ENCODE measurements at regions not wholly inside any gene's neighbourhood (a gene's known extent, or its start where the extent isn't known, plus 50 kb on each side); places are given as distances from the start of the nearest gene placed in this dataset.

DNA sequence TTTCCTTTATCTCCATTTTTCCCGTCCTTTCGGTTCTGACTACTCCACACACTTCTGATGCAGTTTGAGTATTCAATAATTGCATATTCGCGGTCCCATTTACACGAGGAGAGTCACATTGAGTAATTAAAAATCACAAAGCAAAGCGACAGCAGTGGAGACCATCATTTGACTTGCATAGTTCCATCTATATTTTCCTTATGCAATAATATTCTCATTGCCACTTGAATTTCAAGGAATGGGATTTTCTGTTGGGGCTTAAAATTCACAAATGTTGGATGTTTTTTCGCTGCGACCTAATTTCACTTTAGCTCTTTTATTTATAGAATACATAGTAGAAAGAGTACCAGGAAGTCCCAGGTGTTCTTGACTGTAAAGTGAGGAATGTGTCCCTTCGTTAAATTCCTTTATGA is 186.8 kb downstream of the ZEB2 start:
- DNase-seq (ENCODE audit: low read depth), result no peak

DNA sequence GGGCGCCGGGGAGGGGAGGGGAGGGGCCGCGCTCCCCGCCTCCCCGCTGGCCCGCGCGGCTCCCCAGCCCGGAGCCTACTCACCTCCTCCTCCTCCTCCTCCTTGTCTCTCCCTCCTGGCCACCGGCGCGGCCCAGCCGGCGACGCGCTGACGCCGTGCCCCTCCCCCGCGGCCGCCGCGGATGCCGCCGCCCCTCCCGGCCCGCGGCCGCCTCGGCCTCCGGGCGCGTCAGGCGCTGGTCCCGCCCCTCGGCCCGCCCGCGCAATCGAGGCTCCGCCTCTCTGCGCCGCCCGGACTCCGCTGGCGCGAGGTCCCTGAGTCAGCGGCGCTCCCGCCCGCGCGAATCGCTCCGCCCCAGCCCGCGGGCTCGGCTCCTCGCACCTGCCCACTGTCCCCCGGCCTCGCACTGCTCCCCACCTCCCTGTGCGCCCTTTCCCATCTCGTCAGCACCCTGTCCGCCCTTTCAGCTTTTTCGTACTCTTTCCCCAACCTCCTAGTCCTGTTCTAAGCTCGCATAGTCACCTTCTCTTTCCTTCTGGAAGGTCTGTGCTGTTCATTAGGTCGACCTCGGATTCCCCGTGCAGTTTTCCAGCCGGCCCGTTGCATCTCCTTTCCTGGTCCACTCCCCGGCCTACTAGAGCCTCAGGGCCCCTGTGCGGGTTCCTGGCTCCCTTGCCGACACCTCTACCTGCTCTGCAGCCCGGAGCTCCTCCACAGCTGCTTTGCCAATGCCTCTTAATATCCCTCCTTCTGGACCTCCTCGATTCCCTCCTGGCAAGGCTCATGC is 187.4 kb downstream of the ZEB2 start:
- peak; percentile 89 for DNase-seq (ENCODE audit: low read depth)

DNA sequence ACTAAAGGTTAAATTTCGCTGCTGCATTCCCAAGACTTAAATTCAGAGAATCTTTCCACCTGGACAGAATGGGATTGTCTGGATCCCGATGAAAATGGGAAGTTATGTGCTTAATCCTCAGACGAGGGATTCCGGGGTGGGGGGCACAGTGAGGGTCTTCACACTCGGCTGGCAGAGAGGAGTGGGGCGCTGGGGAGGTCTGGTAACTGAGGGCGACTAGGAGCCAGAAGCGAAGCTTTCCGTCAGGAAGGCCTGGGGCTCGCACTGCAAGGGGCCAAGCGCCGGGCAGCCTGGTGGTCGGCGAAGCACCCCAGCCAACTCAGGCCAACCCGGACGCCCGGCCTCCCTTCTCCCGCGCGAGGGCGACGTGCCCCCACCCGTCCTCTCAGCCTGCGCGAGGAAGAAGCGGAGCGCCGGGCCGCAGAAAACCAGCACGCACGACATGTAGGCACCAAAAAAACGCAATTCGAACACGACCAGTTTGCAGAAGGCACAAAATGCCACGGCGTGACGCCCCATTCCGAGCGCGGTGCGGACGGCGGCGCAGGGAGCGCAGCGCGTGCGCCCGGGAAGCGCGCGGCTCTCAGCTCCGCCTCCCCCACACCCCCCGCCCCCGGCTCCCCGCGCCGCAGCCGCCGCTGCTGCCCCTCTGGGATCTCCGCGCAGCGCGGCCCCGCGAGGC is 188.1 kb downstream of the ZEB2 start:
- peak; percentile 79 for DNase-seq (ENCODE audit: low read depth)

DNA sequence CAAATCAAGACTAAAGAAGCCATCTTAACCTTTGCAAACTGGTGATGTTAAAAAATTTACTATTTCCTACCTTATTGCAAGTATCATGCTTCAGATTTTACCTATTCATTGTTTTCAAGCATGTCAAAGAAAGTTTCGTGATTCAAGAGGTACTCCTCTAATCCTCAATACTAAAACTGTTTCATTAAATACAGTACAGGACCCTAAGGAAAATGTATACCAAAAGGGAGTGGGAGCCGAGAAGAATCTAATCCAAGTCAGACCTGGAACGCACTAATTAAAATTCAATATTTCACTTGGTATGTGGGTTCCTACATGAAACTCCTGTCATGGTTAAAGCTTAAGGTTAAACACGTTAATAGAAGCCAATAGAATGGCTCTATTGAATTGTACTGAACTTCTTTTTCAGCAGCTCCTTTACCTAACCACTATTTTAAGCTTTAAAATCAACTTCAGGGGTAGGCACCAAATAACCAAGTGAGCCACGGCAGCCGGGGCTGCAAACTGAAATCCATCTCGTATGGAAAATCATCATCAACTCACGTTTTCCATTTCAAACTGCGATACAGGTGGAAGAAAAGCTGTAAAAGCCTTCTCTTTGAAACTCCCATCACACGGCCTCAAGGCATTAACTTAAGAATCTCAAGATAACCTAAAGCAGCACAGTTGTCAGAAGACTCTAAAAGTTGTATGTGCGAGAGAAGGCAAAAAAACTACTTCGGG is 188.8 kb downstream of the ZEB2 start:
- DNase-seq (ENCODE audit: low read depth), result no peak

DNA sequence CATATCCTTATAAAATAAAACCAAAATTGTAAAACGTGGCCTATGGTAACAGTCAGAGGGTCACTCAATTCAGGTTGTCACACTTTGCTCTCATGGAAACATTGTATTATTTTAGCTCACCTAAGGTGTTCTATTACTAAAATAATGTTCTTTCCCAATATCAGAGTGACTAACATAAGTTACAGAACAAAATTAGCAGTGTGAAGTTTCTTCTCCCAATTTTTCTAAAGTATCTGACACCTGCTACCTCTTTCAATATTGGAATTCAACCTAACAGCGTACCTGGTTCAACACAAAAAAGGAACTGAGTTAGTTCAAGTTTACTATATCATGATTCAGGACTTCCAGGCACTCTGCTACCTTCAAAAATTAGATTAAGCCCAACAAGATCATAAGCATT is 190.4 kb downstream of the ZEB2 start:
- no peak for DNase-seq (ENCODE audit: low read depth)

DNA sequence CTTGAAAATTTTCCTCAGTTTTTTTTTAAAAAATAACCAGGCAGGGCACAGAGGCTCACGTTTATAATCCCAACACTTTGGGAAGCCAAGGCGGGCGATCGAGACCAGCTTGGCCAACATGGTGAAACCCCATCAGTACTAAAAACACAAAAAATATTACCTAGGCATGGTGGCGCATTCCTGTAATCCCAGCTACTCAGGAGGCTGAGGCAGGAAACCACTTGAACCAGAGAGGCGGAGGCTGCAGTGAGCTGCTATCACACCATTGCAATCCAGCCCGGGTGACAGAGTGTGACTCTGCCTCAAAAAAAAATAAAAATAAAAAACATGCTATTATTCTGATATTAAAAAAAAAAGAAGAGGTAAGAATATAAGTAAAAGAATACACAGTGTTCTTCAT is 191.0 kb downstream of the ZEB2 start:
- no peak for DNase-seq (ENCODE audit: low read depth)

DNA sequence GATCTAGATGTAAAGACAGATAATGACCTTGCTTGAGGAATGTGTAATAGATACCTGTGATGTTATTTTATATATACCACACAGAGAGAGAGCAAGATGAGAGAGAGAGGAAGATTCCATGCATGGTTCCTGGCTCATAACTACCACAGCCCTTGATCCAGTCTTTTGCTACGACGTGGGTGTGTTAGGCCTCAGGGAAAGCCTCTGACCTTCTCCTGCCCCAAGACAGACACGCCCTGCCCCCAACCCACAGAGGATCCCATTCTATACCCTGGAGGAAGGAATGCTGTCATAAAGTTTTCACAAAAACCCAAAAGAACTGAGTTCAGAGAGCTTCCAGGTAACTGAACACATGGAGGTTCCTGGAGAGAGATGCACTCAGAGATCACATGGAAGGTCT is 193.1 kb downstream of the ZEB2 start:
- DNase-seq (ENCODE audit: low read depth), result no peak

DNA sequence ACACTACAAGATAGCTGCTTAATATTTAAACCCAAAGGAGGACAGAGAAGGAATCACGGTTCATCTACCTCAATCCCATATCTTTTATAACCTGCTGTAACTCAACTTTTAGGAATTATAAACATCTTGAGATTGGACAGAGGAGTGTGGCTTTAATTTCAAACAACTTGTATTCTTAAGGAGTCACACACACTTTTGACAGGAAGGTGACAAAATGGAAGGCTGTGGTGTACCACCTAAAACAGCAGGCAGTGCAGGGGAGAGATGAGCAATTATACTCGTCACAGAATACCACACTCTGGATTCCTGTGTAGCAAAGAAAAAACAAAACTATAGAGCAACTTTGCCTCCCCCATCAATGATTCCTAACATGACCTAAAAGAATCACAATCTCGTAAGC is 194.8 kb downstream of the ZEB2 start:
- peak; percentile 7 for DNase-seq (ENCODE audit: low read depth)

DNA sequence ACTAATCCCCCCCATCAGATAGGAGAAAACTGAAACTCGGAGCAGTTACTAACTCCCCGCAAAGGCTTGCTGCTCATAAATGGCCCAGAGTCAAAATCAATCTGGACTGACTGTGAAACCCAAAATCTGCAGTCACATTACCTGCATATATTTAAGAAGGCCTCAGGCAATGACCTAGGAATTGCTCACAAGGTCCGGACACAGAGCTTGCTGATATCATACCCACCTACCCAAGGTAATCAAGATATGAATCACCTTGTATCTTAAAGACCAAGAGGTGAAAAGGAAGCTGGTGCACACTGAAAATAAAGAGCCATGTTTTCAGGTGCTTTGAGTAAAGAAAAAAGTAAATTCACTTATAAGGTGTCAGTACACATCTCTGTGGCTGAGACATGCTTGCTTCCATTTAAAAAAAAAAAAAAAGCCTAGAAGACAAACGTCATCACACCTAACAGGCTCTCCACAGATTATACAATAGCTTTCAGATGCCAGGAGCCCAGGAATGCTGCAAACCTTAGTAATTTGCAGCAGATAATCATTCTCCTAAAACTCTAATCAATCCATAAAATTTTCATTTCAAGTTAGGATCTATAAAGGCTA is 195.4 kb downstream of the ZEB2 start:
- DNase-seq (ENCODE audit: low read depth), result no peak

DNA sequence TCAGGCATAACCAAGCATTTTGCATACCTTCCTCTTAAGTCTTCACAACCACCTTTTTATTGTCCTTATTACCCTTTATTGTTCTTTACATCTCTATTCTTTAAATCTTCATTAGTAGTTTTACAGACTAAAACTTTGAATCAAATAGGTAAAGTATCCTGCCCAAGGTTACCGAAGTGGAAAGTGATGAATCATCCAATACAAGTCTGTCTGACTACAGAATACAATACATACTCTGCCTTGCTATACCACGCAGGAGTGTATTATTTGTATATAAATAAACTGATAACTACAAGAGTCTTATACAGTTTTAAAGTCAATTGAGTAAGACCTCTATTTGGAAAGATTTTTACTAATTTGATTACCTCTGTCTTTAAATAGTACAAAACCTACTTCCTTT is 196.0 kb downstream of the ZEB2 start:
- no peak for DNase-seq (ENCODE audit: low read depth)

DNA sequence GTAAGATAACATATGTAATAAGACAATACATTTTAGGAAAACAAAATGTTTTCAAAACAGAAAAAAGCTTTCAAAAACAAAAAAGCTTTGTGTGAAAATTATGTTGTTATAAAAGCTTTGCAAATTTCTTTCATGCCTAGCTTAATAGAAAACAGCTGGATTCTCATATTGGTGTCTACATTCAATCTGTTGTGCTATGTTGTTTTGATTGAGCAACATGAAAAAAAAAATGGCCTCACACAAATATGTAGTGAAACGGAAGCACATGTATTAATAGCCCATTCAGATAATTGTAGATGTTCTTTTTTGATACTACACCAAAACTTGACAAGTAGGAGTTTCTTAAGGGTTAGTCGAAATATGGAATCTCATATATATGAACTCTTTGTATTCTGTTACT is 197.5 kb downstream of the ZEB2 start:
- DNase-seq (ENCODE audit: low read depth), result peak; percentile 6

DNA sequence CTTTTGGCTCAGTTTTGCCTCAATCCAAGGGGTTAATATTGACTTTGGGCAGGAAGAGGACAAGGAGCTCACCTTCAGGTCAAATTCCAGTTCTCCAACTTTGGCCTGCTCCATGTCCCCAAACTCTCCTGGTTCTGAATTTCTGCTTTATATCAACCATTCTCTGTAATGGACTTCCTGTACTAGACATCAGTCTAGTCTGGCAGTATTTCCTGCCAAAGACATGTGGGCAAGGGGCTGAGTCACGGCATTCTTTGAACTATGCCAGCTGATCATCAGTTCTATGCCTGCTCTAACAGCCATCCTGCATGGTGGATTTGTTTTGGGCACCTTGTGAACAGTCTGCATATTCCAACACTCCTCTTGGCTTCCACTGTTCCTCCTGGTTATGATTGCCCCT is 199.4 kb downstream of the ZEB2 start:
- DNase-seq (ENCODE audit: low read depth), result peak; percentile 77

DNA sequence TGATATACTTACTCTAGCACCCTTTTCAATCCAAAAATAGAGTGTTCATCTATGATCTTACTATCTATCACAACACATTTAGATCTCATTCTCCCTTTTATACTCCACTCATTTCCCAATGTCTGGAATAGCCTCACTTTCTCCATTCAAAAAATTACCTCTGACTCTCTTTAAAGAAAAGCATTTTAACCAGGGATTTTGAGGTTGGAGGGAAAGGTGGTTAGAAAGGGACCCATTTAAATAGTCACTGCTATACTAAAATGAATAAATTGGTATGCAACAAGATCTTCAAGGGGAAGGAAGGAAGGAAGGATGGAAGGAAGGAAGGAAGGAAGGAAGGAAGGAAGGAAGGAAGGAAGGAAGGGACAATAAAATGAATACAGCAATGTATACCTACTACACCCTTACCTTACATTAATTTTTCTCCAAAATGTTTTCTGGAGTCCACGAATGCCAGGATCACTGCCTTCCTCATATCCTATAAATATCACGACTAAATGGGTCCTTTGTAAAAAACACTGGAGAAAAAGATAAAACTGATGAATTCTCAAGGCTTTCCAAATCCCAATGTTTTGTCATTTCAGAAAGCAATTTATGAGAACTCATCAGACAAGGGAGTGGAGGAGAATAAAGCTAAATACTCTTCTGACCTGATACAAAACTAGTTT is 202.7 kb downstream of the ZEB2 start:
- no peak for DNase-seq (ENCODE audit: low read depth)

DNA sequence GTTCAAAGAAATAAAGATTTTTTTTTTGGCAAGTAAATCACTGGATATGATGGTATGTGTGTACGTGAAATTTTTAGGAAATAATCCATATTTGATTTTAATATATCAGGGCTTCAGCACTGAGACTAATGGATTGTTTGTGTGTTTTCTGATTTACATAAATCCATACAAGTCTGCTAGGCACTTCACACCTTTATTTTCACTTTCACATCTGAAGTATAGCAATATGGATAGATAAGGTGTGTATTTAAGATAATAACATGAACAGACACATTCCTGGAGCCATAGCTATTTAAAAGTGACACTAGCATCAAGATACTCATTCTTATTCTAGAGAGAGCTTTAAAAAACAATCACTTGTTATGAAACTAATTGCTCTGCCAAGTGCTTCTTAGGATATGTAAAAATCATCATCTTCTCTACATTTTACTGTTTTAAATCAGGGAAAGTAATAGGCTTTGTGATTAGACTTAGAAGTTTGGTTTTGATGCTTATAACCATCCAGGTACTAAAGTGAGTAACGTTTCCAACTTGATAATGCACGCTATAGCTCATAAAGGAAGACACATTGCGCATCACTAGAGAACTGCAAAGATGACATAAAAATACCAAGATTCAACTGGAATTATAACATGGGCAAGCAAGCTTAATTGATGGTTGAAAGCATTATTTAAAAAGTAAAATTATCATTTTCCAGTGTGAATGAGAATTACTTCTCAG is 208.9 kb downstream of the ZEB2 start:
- no peak for DNase-seq (ENCODE audit: low read depth)

DNA sequence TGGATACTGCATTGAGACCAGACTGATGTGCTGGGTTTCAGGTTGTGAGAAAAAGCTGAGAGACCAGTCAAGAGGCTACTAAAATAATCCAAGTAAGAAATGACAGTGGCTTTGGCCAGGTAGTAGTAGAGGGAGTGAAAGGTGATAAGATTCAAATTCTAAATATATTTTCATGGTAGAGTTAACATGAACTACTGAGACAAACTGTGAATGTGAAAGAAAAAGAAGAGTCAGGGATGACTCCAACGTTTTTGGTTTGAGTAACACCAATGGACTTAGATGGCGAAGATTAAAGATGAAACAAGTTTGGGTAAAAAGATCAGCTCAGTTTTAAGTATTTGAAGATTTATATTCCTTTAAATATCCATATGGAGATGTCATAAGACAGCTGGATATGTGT is 209.4 kb downstream of the ZEB2 start:
- no peak for DNase-seq (ENCODE audit: low read depth)

DNA sequence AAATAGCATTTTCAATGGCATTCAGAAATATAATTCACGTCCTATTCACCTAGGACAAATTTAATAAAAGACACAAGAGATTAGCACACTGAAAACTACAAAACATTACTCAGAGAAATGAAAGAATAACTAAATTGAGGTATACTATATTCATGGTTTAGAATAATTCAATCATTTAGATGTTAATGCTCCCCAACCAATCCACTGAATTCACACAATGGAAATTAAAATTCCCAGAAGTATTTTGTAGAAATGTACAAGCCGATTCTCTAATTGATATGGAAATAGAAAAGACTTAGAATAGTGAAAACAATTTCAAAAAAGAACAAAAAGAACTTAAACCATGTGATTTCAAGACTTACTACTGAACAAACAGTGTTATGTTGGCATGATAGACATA is 212.2 kb downstream of the ZEB2 start:
- DNase-seq (ENCODE audit: low read depth), result no peak

DNA sequence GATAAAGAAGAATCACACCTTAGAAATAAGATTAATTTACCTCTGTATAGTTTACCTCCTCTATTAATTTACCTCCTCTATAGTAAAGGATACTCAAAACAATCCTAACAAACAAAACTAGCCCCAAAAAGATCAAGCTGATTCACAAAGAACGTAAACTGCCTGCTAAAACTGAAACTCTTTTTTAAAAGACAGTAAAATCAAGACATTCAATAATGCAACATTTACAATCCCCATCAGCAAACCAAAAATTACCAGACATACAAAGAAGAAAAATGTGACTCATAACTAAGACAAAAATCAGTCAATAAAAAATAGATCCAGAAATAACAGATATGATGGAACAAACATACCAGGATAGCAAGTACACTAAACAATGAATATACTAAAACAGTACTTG is 215.7 kb downstream of the ZEB2 start:
- DNase-seq (ENCODE audit: low read depth), result no peak

DNA sequence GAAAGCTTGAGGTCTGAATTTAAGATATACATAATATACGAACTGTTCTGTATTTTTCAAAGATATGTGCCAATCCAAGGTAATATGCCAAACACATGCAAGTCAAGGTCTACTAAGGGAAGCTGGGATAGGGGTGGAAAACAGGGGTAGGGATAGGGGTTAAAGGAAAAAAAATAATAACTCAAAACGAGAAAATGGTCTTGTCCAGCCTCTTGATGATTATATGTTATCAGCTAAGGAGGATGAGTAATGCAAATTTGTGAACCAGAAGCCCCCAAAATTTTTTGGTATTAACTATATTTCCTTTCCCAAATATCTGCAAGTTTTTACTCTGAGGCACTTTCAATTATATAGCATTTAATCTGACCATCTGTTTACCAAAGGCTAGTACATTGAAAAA is 219.3 kb downstream of the ZEB2 start:
- no peak for DNase-seq (ENCODE audit: low read depth)

DNA sequence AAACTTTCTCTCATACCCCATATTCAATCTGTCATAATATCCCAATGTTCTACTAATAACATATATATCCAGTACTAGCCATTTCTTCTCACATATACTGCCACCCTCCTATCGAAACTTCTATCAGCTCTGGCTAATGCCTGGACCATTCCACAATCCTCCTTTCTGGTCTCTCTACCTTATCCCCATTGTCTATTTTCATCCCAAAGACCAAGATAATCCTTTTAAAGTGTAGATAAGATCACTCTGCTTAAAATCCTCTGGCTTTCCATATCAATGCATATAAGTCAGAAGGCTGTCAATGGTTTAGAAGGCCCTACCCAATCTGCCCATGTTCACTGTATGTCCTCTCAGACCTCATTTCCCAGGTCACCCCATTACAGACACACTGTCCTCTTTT is 229.6 kb downstream of the ZEB2 start:
- no peak for DNase-seq (ENCODE audit: low read depth)

DNA sequence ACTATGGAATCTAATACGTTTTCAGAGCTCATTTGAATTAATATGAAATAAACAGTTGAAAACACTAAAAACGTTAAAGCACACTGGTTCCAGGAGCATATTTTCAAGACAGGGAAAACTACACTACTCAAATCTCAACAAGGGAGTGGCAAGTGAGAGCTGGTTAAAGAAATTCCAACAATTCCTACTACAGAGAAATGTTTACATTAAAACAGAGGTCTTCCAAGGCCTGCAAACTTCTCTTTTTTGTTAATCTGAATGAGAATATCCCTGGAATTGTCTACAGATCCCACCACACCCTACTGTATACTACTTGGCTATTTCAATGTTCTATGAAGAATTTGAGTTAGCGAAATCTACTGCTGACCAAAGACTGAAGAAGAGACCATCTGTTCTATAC is 231.5 kb downstream of the ZEB2 start:
- no peak for DNase-seq (ENCODE audit: low read depth)

DNA sequence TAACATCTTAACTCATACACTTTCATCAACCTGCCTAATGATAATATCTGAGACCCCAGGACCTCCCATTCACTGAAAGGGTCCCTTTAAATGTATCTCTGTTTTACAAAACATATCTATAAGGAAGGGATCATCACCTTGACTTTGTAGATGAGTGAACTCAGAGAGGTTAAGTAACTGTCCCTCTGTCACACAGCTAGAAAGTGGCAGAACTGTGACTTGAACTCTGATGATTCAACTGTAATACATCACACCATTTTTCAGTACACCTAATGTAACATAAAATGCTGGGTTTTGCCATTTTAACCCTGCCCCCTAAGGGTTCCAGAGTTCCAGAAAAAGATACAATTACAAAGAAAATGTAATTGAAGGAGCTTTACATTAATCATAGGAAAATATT is 234.6 kb downstream of the ZEB2 start:
- no peak for DNase-seq (ENCODE audit: low read depth)

All from myocyte (in vitro differentiated cells).